UCSD-AML1 (cell line): ENCODE measurements at regions not wholly inside any gene's neighbourhood (a gene's known extent, or its start where the extent isn't known, plus 50 kb on each side); places are given as distances from the start of the nearest gene placed in this dataset.

ENCODE experiments used
- DNase-seq: peaks from one replicate; lab custom pipeline; 2025; ENCODE audit not compliant: unreplicated experiment; lab: John Stamatoyannopoulos, UW

- DNase-seq = no peak
These were observed 1585.7 kb downstream of the BRINP3 start for GRCh38 chr1:188891958-188892357.

GRCh38 chr1:188895611-188896010 is 1582.1 kb downstream of the BRINP3 start:
- DNase-seq = no peak

- DNase-seq = no peak
These were observed 1574.4 kb downstream of the BRINP3 start for GRCh38 chr1:188903241-188903640.

- DNase-seq = no peak
These were observed 1573.5 kb downstream of the BRINP3 start for GRCh38 chr1:188904201-188904600.

DNA sequence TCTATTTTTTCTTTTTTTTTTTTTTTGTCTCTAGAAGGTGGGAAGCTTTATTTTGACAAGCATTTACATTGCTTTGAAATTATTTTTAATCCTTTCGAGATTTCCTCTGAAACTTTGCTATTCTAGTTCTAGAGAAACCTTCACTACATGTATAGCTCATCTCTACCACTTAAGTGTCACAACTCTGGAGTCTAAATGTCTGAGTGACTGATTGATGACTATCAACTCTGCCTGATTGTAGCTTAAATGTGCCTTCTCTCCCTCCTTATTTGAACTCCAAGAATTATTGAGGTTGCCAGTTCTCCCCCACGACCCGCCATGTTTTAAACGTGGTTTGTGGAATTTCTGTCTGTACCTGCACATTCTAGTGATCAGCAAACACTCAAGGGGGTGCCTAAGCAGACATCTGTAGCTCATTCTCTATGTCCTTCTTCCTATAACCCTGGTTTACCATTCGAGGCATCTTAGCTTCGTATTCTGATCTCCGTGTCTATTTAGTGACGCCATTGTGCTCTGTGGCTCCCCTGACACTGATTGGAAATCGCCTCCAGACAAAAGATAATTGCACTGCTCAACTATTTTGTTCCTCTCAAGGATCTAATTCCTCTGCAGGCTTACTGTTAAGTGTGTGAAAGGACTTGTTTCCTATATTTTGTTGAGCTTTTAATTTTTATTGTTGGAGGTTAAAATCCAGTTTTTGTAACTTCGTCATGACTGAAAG is 1570.6 kb downstream of the BRINP3 start:
- no peak for DNase-seq

- DNase-seq = no peak
These were observed 1547.3 kb downstream of the BRINP3 start for GRCh38 chr1:188930382-188930781.

DNA sequence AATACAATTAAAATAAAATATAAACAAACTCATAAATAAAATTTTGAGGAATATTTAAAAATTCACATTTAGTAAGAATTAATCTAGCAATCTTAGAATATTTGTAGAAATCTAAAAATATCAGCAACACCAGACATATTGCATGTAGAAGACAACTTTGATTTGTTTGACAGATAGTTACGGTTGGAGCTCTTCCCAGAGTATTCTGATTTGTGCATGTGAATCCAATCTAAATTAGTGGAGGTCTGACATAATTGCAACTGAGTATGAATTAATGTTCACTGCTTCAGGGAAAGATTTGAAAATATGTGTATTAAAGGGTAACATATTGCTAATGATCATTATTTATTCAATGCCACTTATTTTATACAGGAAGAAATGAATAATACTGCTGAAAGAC is 1546.2 kb downstream of the BRINP3 start:
- DNase-seq = no peak

GRCh38 chr1:188937965-188938551 is 1539.6 kb downstream of the BRINP3 start:
- DNase-seq = no peak

GRCh38 chr1:188941986-188942385 is 1535.7 kb downstream of the BRINP3 start:
- no peak for DNase-seq

GRCh38 chr1:188949701-188950100 is 1528.0 kb downstream of the BRINP3 start:
- DNase-seq = no peak

GRCh38 chr1:188958461-188959115 is 1519.1 kb downstream of the BRINP3 start:
- DNase-seq = no peak

DNA sequence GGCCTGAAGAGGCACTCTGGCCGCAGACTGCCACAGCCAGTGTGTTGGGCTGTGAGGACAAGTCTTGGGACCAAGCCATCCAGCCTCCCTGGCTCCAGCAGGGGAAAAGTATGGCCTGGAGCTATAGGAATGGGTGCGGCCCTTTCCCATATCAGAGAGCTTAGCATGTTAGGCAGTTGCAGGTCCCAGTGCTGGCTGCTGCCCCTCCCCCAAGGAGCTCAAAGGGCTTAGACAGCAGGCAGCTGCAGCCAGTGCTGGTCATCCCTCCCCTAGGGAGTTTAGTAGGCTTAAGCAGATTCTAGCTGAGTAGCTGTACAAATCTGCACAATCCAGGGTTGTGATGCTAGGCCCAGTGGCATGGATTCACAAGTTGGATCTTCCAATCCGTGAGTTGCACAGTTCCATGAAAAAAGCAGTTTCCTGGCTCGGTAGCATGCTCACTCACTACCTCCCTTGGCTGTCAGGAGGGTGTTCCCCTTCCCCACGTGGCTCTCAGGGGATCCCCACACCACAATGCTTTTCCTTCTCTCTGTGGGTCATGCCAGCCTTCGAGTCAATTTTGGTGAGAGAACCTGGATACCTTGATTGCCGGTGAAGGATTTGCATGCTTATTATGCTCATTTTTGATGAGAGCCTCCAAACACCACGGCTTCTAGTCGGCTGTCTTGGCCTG is 1490.8 kb downstream of the BRINP3 start:
- DNase-seq = no peak

DNA sequence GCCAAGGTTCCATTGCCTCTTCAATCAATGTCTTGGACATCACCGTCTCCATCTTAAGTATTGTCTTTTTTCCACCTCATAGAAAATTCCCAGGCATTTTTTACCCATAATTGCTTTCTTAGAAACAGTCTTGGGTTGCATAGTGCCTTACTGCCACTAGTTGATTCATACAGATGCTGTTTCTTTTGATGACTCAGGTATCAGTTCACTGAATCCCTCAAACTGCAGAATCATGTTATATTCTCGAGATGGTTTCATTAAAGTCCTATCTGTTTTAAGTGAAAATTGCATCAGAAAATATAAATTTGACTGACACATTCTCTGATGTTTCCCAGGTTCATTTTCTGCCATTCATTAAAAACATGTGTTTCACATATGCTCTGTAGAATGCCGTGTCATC is 1489.1 kb downstream of the BRINP3 start:
- DNase-seq = no peak

- no peak for DNase-seq
These were observed 1486.3 kb downstream of the BRINP3 start for GRCh38 chr1:188991221-188991930.

DNA sequence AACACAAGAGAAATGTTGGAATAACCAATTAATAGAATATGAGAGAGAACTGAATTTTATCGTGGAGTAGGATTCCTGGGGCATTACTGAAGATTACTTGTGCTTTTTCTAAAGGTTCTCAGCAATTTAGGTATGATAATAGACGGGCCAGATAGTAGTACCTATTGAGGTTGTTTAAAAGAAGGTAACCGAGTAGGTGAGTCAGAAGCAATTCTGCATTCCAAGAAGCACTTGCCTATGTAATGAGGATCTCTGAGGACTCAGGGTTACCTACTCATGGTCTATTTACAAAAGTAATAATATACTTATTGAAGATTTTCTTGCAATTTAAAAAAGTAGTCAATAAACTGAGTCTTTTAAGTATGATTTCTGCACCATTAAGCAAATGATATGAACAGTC is 1469.8 kb downstream of the BRINP3 start:
- DNase-seq = no peak

- DNase-seq = no peak
These were observed 1456.1 kb downstream of the BRINP3 start for GRCh38 chr1:189021577-189021976.

DNA sequence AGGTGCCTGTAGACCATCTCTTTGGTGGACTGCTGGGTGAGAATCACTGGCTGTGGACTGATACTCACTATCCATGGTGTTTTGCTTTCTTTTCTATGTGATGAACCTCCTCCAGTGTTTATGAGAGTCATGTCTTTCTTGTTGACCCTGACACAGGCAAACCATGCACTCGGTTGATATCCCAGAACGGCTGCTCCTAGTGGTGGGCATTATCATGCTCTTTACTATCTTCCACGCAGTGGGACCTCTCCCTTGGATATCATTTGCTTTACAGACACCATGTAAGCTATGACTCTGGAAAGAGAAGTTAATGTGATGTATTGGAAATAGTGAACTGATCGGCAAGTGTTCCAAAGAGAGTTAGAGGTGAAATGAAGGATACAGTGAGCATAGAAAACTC is 1455.6 kb downstream of the BRINP3 start:
- DNase-seq = no peak

DNA sequence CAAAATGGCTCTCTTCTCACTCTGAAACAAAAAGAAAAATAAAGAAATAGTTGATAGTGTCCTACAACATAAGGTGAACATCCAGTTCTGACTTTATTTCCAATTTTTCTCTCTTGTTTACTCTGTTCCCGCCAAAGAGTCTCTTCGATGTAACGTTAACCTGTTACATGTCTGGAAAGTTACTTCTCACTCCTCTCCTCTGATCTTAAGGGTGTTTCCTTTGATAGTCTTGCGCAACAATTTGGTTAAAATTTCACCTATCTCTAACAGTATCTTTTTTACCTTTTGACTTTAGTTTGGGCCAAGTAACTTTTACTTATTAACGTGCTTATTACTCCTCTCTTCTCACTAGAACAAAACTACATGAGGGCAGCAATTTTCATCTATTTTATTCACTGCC is 1450.2 kb downstream of the BRINP3 start:
- no peak for DNase-seq

DNA sequence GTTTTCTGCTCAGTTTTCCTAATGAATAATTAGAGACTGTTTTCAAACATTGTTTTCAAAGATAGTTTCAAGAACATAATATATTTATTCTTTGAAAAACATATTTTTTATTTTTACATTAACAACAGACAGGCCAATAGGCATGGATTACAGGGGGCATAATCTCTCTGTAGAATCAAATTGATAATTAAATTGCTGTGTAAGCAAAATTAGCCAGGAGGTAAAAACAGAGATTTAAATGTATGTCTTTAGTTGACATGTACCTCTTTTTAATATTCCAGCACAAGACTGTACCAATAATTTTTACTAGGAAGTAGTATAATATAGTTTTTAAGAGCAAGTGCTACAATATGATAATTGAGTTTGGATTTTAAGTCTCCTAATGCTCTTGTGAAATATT is 1444.5 kb downstream of the BRINP3 start:
- no peak for DNase-seq

GRCh38 chr1:189036628-189037027 is 1441.0 kb downstream of the BRINP3 start:
- peak; percentile 0 for DNase-seq

- DNase-seq = no peak
These were observed 1431.5 kb downstream of the BRINP3 start for GRCh38 chr1:189046127-189046526.
